NCI-H2171 (cell line): ENCODE measurements at regions not wholly inside any gene's neighbourhood (a gene's known extent, or its start where the extent isn't known, plus 50 kb on each side); places are given as distances from the start of the nearest gene placed in this dataset.
"Not testable (repeated sequence)": the region's sequence is repeated elsewhere in the genome, so short reads cannot be mapped to it uniquely, and the experiment has no call there.

Experiments used
- DNase-seq: peaks from one replicate; lab custom pipeline; 2025; lab: John Stamatoyannopoulos, UW

- no peak for DNase-seq
Measured at GRCh38 chr6:159594106-159594749, 98.8 kb downstream of the SOD2 start.

GRCh38 chr6:159590835-159591234 is 102.2 kb downstream of the SOD2 start:
- DNase-seq = no peak

DNA sequence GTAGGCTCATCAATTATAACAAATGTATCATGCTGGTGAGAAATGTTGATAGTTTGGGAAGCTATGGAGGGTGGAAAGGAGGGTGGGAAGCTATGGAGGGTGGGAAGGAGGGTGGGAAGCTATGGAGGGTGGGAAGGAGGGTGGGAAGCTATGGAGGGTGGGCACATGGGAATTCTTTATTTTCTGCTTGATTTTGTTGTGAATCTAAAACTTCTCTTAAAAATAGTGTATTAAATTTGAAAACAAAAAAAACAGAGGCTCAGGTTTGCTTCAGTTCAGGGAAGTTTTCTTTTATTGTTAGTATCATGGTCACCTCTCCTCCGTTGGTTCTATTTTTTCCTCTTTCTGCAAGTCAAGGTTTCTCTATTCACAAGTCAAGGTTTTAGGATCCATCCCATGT is 106.4 kb downstream of the SOD2 start:
- DNase-seq = no peak

GRCh38 chr6:159582736-159583135 is 110.3 kb downstream of the SOD2 start:
- DNase-seq = no peak

DNA sequence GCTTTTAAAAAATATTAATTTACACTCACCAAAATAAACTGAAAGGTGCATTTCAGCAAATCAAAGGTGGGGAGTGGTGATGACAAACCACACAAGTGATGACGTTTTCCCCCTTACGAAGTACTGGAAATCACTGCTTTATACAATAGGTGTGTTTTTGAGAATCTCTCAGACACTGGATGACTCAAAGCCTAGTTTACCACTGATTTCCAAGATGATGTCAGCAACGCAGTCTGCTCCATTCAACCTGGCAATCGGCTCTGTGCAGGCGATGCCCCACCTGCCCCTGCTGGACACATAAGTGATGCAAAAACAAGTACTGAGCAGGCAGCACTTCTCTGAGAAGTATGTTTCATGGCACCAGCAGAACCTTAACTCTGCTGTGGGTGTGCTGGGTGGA is 114.4 kb downstream of the SOD2 start:
- no peak for DNase-seq

DNA sequence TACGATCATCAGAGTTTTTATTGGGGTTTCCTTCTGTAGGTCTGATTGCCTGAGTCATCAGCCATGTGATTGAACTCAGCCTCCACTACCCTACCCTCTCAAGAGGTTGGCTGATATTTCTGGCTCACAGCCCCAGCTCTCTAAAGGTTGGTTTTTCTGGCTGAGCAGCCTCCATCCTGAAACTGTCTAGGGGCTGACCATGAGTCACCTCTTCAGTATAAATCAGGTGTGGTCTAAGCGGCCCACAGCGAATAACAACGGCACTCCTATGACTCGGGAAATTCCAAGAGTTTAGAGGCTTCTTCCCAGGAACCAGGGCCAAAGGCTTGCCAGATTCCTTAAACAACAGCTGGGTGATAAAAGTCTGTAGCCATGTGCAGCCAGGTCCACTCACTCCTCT is 115.5 kb downstream of the SOD2 start:
- no peak for DNase-seq

DNA sequence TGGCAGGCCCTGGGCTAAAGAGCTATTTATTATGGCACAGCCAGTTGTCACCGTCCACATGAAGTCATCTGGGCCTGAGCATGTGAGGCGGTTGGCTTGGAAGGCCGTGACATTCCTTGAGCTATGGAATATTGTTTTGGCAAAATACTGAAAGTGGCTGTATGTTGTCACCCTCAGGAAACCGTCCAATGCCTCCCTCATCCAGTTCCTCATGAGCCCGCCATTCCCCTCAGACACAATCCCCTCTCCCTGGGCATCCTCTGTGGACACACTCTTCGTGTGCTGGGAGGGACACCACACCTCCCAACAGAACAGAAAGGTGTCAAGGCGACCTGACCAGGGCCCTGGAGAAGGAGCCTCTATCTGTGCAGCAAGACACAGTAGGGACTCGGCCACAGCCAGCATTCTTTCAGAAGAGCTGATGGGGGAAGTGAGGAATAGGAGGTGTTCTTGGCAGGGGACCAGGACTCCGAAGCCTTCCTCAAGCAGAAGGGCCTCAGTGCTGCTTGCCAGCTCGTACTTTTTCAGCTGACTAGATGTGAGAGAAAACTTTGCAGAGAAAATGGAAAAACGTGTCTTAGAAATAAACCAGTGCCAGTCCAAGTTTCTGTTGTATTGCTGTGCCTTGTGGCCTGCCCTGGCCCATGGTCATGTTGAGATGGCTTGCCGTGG is 120.5 kb downstream of the SOD2 start:
- no peak for DNase-seq

DNA sequence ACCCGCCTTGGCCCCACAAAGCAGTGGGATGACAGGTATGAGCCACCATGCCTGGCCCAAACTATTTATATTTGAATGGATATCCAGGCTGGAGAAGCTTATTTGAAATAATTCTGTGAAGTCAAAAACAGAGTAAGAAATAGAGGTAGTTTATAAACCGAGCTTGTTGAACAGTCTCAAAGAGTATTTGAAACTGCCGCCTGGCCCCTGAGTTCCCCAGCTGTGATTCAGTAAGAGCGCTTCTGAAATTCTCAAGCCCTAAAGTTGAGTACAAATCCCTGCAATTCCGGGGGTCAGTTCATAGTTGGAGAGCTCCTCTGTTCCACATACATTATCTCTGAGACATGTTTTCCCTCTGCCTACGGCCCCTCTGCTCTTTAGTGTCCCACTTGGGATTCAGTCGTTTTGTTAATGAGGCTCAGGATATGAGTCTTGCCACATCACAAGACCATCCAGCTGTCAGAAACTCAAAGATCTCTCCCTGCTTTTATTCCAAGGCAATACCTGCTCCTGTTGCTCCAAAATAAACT is 127.8 kb downstream of the SOD2 start:
- DNase-seq = no peak

GRCh38 chr6:159564456-159564855 is 128.6 kb downstream of the SOD2 start:
- no peak for DNase-seq

DNA sequence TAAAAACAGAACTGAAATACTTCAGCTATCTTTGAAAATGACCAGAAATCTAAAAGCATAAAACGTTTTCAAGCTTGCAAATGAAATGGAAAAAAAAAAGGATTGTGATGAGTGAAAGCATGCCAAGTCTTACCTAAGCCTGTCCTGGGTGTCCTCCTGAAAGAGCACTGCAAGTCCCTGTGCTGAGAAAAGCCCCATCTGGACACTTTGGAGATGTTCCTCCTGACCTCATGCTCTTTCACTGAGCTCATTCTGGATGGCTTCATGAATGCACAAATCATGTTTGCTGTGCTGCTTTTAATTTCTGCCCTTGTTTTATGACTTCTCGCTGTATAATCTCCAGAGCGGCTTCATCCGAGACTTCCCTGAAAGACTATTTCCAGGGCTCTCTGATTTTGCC is 136.0 kb downstream of the SOD2 start:
- DNase-seq = no peak

GRCh38 chr6:159555082-159555875 is 137.8 kb downstream of the SOD2 start:
- no peak for DNase-seq

- no peak for DNase-seq
Measured at GRCh38 chr6:159541296-159541695, 151.7 kb downstream of the SOD2 start.

GRCh38 chr6:159540883-159541282 is 152.2 kb downstream of the SOD2 start:
- DNase-seq = peak; percentile 20

DNA sequence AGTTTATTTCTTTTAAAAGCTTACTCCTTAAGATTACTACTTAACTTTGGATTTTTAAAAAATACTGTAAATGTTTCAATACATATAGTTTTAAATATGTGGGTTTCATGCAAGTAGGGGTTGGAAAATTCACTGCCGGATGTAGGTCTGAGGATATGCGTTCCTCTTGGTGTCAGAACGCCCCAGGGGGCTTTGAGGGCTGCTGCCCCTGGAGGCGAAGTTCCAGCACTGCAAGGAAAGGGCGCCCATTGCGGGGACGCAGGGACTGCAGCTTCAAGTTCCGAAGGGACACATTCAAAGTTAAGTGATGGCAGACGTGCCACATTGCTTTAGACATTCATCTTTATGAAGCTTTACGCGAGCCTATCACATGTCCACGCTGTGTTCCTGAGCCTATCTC is 152.9 kb downstream of the SOD2 start:
- no peak for DNase-seq

- not testable (repeated sequence) for DNase-seq
Measured at GRCh38 chr6:159538031-159538430, 155.0 kb downstream of the SOD2 start.

DNA sequence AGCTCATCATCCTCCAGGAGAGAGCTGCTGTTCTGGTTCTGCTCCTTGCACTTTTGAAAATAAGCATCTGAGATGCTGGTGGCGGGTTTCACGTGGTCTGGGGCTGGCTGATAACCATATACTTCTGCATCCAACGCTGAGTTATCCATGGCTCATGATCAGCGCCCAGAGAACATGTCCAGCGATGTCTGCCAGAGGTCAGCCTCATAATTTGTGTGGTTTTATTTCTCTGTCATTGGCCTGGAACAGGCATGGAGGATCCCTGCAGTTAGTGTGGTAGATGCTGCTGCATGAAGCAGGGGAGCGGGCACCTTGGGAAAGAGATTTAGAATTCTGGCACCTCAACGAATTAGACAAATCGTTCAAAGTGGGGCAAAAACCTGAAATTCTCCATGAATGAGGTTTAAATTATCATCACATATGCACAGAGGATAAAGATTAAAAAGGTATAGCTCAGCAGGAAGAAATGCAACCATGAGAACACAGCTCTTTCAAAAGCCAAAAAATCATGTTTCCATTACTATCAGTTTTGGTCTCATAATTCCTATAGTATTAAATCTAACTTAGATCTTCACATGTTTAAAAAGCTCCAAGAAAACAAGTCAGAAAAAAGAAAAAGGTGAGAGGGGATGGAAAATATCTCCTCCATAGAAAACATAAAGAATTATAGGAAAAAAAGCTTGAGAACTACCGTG is 157.2 kb downstream of the SOD2 start:
- DNase-seq = no peak

DNA sequence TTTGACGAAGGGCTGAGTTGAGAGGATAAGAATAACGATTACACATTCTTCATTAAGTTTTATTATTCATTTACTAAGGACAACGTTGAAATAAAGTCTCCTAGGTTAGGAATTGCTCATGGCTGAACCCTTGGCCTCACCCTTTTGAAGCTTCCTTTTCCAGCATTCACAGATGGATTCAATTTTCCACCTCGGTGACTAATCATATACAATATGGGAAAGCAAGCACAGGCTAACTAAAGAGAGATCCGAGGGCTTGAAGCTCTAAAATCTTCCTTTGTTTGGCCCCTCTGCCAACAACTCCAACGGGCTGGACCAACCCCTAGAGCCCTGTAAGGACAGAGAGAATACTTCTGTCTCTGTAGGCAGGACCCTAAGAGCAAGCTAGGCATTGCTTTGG is 159.5 kb downstream of the SOD2 start:
- DNase-seq = no peak

GRCh38 chr6:159533016-159533415 is 160.0 kb downstream of the SOD2 start:
- no peak for DNase-seq

DNA sequence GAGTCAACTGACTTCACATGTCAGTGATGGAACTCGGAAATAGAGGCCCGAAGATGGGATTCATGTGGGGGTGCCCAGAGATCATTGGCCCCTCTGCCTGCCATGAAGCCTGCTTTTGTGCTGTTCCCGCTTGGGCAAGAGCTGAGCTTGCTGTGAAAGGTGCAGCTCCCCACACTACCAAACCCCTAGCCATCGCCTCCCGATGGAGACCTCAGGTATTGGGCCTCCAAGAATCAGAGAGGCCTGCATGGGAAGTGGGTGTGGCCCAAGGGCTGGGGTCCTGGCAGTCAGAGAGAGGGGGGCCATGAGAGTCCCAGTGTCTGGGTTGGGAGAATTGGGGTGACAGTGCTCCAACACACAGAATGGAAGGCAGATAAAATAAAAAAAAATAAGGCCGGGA is 160.9 kb downstream of the SOD2 start:
- no peak for DNase-seq

DNA sequence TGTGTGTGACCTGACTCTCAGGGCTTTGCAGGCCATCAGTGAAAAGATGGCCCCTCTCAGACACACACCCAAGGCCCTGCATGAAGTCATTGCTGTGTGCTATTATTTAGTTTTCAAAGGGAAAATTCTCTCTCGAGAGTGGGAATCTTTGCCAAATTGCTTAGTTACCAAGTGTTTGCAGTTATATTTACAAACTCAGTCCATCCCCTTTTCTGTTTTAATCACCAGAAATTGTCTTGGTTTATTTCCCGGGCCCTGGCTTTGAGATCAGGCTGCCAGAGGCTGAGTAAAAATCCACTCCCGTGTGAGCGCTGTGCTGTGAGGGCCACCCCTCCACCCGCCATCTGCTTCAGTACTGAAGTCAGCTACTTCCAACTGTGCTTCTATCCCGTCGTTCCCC is 163.1 kb downstream of the SOD2 start:
- no peak for DNase-seq

DNA sequence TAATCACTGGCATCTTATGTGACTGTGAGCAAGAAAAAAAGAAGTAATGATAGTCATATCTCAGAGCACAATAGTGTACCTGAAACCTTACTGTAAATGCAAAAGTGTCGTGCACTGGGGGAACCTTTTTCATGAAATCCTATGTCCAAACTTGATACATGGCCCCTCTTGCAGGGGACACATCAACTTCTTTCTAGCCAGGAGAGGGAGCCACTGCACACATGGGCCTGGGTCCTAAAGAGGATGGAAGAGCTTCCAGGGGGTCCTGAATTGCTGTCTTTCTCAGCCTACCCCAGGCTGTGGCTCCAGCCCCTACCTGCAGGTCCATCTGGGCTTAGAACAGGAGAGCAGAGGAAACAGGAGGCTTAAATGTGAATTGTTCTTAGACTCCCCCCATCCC is 165.7 kb downstream of the SOD2 start:
- no peak for DNase-seq

GRCh38 chr6:159525445-159526025 is 167.5 kb downstream of the SOD2 start:
- DNase-seq = no peak
